ENCODE measurements at regions not wholly inside any gene's neighbourhood (a gene's known extent, or its start where the extent isn't known, plus 50 kb on each side); places are given as distances from the start of the nearest gene placed in this dataset.

DNA sequence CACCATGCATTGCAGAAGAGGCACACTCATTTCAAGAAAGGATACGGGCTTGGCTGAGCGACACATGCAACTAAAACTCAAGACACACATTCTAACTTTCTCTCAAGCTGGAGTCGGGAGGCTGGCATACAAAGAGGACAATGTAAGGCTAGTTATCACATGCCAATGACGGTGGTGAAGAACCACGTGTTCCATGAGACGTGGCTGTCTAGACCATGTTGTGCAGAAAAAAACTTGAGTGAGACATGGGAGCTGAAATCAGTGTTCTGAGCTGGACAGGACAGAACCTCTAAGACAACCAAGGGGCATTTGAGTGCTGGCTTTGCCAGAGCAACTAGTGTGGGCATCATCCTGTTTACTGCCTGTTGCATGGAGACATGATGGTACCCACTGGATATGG lies 193.0 kb upstream of the DPP6 start:
- no peak for TF ChIP-seq EZH2 (IDR thresholded peaks at IDR 0.05; ENCODE audit: insufficient read depth, poor library complexity, severe bottlenecking)
- no peak for TF ChIP-seq EZH2phosphoT487 (IDR thresholded peaks at IDR 0.05; ENCODE audit: insufficient read depth, low read depth)
